ENCODE measurements at regions not wholly inside any gene's neighbourhood (a gene's known extent, or its start where the extent isn't known, plus 50 kb on each side); places are given as distances from the start of the nearest gene placed in this dataset.
"Not testable (repeated sequence)": the region's sequence is repeated elsewhere in the genome, so short reads cannot be mapped to it uniquely, and the experiment has no call there.

GRCh38 chr2:238596571-238597551, 170.1 kb downstream of the ASB1 start:
- intact Hi-C loops (cut with DNase I) = no loop called here
- DNase-seq = peak in 1 of 10 donors; percentile 82

- intact Hi-C loops (cut with DNase I) = no loop called here
- DNase-seq = no peak
Observed at GRCh38 chr2:238597638-238598528, 171.2 kb downstream of the ASB1 start.

- intact Hi-C loops (cut with DNase I) = no loop called here
- DNase-seq = no peak
Observed at GRCh38 chr2:238598802-238599530, 172.2 kb downstream of the ASB1 start.

GRCh38 chr2:238599549-238600505, 173.1 kb downstream of the ASB1 start:
- intact Hi-C loops (cut with DNase I) = no loop called here

GRCh38 chr2:238600506-238601432, 174.0 kb downstream of the ASB1 start:
- intact Hi-C loops (cut with DNase I) = no loop called here

More at GRCh38 chr2:238599549-238600505, 173.1 kb downstream of the ASB1 start:
- peak in 1 of 10 donors; percentile 81 for DNase-seq

GRCh38 chr2:238601433-238602222, 174.9 kb downstream of the ASB1 start:
- peak in 1 of 10 donors; percentile 71 for DNase-seq
- intact Hi-C loops (cut with DNase I) = no loop called here

More at GRCh38 chr2:238600506-238601432, 174.0 kb downstream of the ASB1 start:
- DNase-seq = no peak

GRCh38 chr2:238602223-238602960, 175.7 kb downstream of the ASB1 start:
- DNase-seq = no peak
- intact Hi-C loops (cut with DNase I) = no loop called here

GRCh38 chr2:238603596-238603995, 176.9 kb downstream of the ASB1 start:
- intact Hi-C loops (cut with DNase I) = no loop called here
- no peak for DNase-seq

- intact Hi-C loops (cut with DNase I) = no loop called here
Observed at GRCh38 chr2:238606311-238606710, 179.6 kb downstream of the ASB1 start.

GRCh38 chr2:238613610-238614009, 186.9 kb downstream of the ASB1 start:
- intact Hi-C loops (cut with DNase I) = no loop called here
- DNase-seq = no peak

More at GRCh38 chr2:238606311-238606710, 179.6 kb downstream of the ASB1 start:
- DNase-seq = no peak

GRCh38 chr2:238614376-238614775, 187.6 kb downstream of the ASB1 start:
- DNase-seq = no peak
- intact Hi-C loops (cut with DNase I) = no loop called here

GRCh38 chr2:238615187-238615586, 188.5 kb downstream of the ASB1 start:
- no peak for DNase-seq
- intact Hi-C loops (cut with DNase I) = no loop called here

GRCh38 chr2:238616681-238617080, 190.0 kb downstream of the ASB1 start:
- intact Hi-C loops (cut with DNase I) = no loop called here
- no peak for DNase-seq

- DNase-seq; intact Hi-C loops (cut with DNase I): not testable (repeated sequence)
Observed at GRCh38 chr2:238618494-238619283, 192.0 kb downstream of the ASB1 start.

GRCh38 chr2:238627899-238628298, 201.2 kb downstream of the ASB1 start:
- no peak for DNase-seq
- intact Hi-C loops (cut with DNase I) = no loop called here

- no peak for DNase-seq
- intact Hi-C loops (cut with DNase I) = no loop called here
Observed at GRCh38 chr2:238629064-238629463, 202.3 kb downstream of the ASB1 start.

All from posterior cingulate gyrus (tissue), 11 donors.